Hepatocyte (in vitro differentiated cells): ENCODE measurements at regions not wholly inside any gene's neighbourhood (a gene's known extent, or its start where the extent isn't known, plus 50 kb on each side); places are given as distances from the start of the nearest gene placed in this dataset.

Experiments
- DNase-seq: peaks from one replicate; pipeline ENCODE4 v3.0.0-alpha.2; 2016; ENCODE audit warnings: low spot score
- H2AFZ ChIP-seq: fragments of 200-600 bp; sonication (generic); 2 replicates; pipeline ENCODE4 v1.6.0; 2016; ENCODE audit warnings: antibody characterized with exemption, mild to moderate bottlenecking
- H3K27ac ChIP-seq: fragments of 200-600 bp; sonication (generic); 2 replicates; pipeline ENCODE4 v1.5.1; 2016; ENCODE audit warnings: mild to moderate bottlenecking
- H3K27me3 ChIP-seq: fragments of 200-600 bp; sonication (generic); 2 replicates; pipeline ENCODE4 v1.6.1; 2016
- H3K36me3 ChIP-seq: fragments of 200-600 bp; sonication (generic); replicated peaks from 2 replicates; pipeline ENCODE4 v1.5.1; 2016; ENCODE audit warnings: low read depth; ENCODE audit not compliant: insufficient read depth
- H3K4me1 ChIP-seq: fragments of 200-600 bp; sonication (generic); 2 replicates; pipeline ENCODE4 v1.5.1; 2016; ENCODE audit warnings: mild to moderate bottlenecking, moderate library complexity; ENCODE audit not compliant: insufficient read depth
- H3K4me2 ChIP-seq: fragments of 200-600 bp; sonication (generic); 2 replicates; pipeline ENCODE4 v1.6.0; 2016
- H3K4me3 ChIP-seq: fragments of 200-600 bp; sonication (generic); 2 replicates; pipeline ENCODE4 v1.5.1; 2016; ENCODE audit warnings: mild to moderate bottlenecking
- H3K79me2 ChIP-seq: fragments of 200-600 bp; sonication (generic); 2 replicates; pipeline ENCODE4 v1.6.0; 2017; ENCODE audit warnings: mild to moderate bottlenecking
- H3K9me2 ChIP-seq: fragments of 200-600 bp; sonication (generic); replicated peaks from 2 replicates; pipeline ENCODE4 v1.6.0; 2017; ENCODE audit warnings: mild to moderate bottlenecking; ENCODE audit not compliant: insufficient read depth
- H3K9me3 ChIP-seq: fragments of 200-600 bp; sonication (generic); 2 replicates; pipeline ENCODE4 v1.5.1; 2016; ENCODE audit warnings: low read depth, mild to moderate bottlenecking
- H4K20me1 ChIP-seq: fragments of 200-600 bp; sonication (generic); 2 replicates; pipeline ENCODE4 v1.6.0; 2016; ENCODE audit warnings: mild to moderate bottlenecking; ENCODE audit not compliant: insufficient read depth, poor library complexity, severe bottlenecking
- EZH2 ChIP-seq: fragments of 200-600 bp; sonication (generic); IDR thresholded peaks from 2 replicates; pipeline ENCODE4 v1.6.1; 2016; ENCODE audit warnings: antibody characterized with exemption, mild to moderate bottlenecking, borderline replicate concordance
- EZH2phosphoT487 ChIP-seq: fragments of 200-600 bp; sonication (generic); IDR thresholded peaks from one replicate; pipeline ENCODE4 v1.6.1; 2018; ENCODE audit warnings: antibody characterized with exemption, mild to moderate bottlenecking, low read depth, moderate library complexity; ENCODE audit not compliant: unreplicated experiment, severe bottlenecking
- WGBS: methylation state at CpG from one replicate; pipeline ENCODE4 v1.1.6; 2016; ENCODE audit warnings: low lambda C conversion rate; ENCODE audit errors: missing lambda C conversion rate; 5-methylcytosine and 5-hydroxymethylcytosine counted together
- TF ChIP-seq, protein P1 (sequence below): fragments of 200-600 bp; sonication (generic); IDR thresholded peaks from 2 replicates; pipeline ENCODE4 v1.5.1; 2016; ENCODE audit warnings: antibody characterized with exemption, mild to moderate bottlenecking; ENCODE audit not compliant: poor library complexity

GRCh38 chr20:52833901-52834300 is 138.3 kb upstream of the TSHZ2 start:
- Histone ChIP-seq H4K20me1 (no peaks in the 10 kb centered on the region), H2AFZ (no peak overlapping the region), H3K4me1 (no peaks in the 10 kb centered on the region), H3K79me2 (no peaks in the 10 kb centered on the region), H3K4me2 (no peak overlapping the region), H3K9me3 (no peaks in the 10 kb centered on the region), H3K36me3 (no peaks in the 10 kb centered on the region), H3K27me3 (no peaks in the 10 kb centered on the region), H3K27ac (no peak overlapping the region), H3K4me3 (no peak overlapping the region), H3K9me2 (no peaks in the 10 kb centered on the region)
- TF ChIP-seq EZH2phosphoT487 (no peak), EZH2 (no peak)
- TF ChIP-seq, protein P1, sequence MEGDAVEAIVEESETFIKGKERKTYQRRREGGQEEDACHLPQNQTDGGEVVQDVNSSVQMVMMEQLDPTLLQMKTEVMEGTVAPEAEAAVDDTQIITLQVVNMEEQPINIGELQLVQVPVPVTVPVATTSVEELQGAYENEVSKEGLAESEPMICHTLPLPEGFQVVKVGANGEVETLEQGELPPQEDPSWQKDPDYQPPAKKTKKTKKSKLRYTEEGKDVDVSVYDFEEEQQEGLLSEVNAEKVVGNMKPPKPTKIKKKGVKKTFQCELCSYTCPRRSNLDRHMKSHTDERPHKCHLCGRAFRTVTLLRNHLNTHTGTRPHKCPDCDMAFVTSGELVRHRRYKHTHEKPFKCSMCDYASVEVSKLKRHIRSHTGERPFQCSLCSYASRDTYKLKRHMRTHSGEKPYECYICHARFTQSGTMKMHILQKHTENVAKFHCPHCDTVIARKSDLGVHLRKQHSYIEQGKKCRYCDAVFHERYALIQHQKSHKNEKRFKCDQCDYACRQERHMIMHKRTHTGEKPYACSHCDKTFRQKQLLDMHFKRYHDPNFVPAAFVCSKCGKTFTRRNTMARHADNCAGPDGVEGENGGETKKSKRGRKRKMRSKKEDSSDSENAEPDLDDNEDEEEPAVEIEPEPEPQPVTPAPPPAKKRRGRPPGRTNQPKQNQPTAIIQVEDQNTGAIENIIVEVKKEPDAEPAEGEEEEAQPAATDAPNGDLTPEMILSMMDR: no peak
- WGBS: 56% methylated on average over 2 of the region's 2 CpGs
- DNase-seq: no peak

DNA sequence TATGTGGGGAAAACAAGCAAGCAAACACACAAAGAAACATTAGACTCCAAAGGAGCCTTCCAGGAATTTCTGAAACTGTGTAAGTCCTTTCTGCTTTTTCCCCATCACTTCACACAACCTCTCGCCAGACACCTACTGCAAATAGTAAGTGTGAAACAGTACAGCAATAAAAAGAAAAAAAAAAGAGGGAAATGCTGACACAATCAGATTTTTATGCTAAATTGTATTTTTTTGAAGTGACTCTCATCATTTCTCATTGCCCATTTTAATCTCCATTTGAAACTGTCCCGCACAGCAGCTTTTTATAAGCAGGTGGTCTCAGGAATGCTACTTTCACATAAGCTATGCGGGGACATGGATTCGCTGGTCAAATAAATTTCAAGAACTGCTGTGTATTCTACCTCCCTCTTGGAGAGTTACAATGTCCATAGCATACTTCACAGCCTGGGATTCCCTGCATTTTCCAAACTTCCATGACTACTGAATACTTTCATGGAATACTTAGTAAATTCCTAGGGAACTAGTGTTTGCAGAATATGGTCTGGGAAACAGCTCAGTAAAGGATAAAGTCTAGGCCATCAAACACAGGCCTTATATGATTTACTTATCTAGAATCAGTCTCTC is 139.9 kb upstream of the TSHZ2 start:
- Histone ChIP-seq H3K4me2 (no peak overlapping the region), H3K9me2 (no peaks in the 10 kb centered on the region), H2AFZ (no peak overlapping the region), H3K9me3 (no peaks in the 10 kb centered on the region), H3K27me3 (no peaks in the 10 kb centered on the region), H4K20me1 (no peaks in the 10 kb centered on the region), H3K4me3 (no peak overlapping the region), H3K36me3 (no peaks in the 10 kb centered on the region), H3K4me1 (no peaks in the 10 kb centered on the region), H3K27ac (no peak overlapping the region), H3K79me2 (no peaks in the 10 kb centered on the region)
- 99% methylated on average over 4 of the region's 4 CpGs for WGBS
- no peak for DNase-seq
- TF ChIP-seq EZH2 (no peak), EZH2phosphoT487 (no peak)
- TF ChIP-seq, protein P1: no peak

DNA sequence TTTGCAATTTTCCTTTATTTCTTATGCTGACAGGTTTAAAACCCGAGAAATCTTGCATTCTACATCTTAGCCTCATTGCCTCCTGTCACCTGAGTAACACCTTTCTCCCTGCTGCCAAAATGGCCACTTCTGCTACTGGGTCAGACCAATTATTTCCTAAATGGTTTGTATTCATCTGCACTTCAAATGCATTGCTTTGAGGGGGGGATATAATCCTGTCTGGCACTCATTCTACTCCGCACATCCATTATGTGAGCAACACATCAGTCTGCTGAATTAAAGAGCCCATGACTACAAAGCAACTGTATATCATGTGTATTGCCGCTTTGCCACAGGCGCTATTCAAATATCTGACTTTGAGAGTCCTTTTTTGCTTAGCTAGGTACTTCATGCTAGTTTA is 141.6 kb upstream of the TSHZ2 start:
- no peak overlapping the region for H2AFZ ChIP-seq
- H3K9me2 ChIP-seq: no peaks in the 10 kb centered on the region
- H3K79me2 ChIP-seq: no peaks in the 10 kb centered on the region
- no peaks in the 10 kb centered on the region for H4K20me1 ChIP-seq
- 89% methylated on average over 4 of the region's 4 CpGs for WGBS
- H3K9me3 ChIP-seq: no peaks in the 10 kb centered on the region
- H3K27me3 ChIP-seq: no peaks in the 10 kb centered on the region
- no peaks in the 10 kb centered on the region for H3K36me3 ChIP-seq
- DNase-seq: no peak
- TF ChIP-seq EZH2 (no peak), EZH2phosphoT487 (no peak)
- TF ChIP-seq, protein P1: no peak
- H3K4me1 ChIP-seq: no peaks in the 10 kb centered on the region
- H3K4me2 ChIP-seq: no peak overlapping the region
- H3K4me3 ChIP-seq: no peak overlapping the region
- no peak overlapping the region for H3K27ac ChIP-seq

DNA sequence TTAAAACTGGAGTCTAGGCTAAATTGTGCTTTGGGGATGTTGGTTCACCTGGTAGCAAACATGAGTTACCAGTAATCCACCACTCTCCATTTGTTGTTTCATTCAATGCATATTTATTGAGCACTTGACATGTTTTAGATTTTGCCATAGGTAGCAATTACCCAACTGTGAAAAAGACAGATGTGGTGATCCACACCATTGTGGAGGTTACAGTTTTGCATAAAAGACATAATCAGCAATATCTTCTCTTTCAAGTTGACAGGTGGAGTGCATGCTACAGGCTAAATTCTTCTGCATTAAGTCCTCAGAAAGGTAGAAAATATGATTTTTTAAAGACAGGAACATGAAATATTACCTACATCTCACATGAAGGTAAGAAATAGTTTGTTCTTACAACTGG is 143.0 kb upstream of the TSHZ2 start:
- no peaks in the 10 kb centered on the region for H3K9me2 ChIP-seq

More for the DNA sequence above, 143.0 kb upstream of the TSHZ2 start:
- Histone ChIP-seq H3K9me3 (no peaks in the 10 kb centered on the region), H3K36me3 (no peaks in the 10 kb centered on the region), H3K27me3 (no peaks in the 10 kb centered on the region), H3K27ac (no peak overlapping the region), H3K79me2 (no peaks in the 10 kb centered on the region), H3K4me2 (no peak overlapping the region), H3K4me3 (no peak overlapping the region), H2AFZ (no peak overlapping the region), H4K20me1 (no peaks in the 10 kb centered on the region), H3K4me1 (no peaks in the 10 kb centered on the region)
- DNase-seq: no peak
- TF ChIP-seq EZH2phosphoT487 (no peak), EZH2 (no peak)
- TF ChIP-seq, protein P1: no peak
